ENCODE measurements at regions not wholly inside any gene's neighbourhood (a gene's known extent, or its start where the extent isn't known, plus 50 kb on each side); places are given as distances from the start of the nearest gene placed in this dataset.

GRCh38 chr14:66078006-66078405 is 408.2 kb upstream of the CCDC196 start:
- TF ChIP-seq, protein P1, sequence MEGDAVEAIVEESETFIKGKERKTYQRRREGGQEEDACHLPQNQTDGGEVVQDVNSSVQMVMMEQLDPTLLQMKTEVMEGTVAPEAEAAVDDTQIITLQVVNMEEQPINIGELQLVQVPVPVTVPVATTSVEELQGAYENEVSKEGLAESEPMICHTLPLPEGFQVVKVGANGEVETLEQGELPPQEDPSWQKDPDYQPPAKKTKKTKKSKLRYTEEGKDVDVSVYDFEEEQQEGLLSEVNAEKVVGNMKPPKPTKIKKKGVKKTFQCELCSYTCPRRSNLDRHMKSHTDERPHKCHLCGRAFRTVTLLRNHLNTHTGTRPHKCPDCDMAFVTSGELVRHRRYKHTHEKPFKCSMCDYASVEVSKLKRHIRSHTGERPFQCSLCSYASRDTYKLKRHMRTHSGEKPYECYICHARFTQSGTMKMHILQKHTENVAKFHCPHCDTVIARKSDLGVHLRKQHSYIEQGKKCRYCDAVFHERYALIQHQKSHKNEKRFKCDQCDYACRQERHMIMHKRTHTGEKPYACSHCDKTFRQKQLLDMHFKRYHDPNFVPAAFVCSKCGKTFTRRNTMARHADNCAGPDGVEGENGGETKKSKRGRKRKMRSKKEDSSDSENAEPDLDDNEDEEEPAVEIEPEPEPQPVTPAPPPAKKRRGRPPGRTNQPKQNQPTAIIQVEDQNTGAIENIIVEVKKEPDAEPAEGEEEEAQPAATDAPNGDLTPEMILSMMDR (IDR thresholded peaks at IDR 0.05): no peak
- TF ChIP-seq POLR2A (IDR thresholded peaks at IDR 0.05): no peak
